SK-N-MC (cell line): ENCODE measurements at regions not wholly inside any gene's neighbourhood (a gene's known extent, or its start where the extent isn't known, plus 50 kb on each side); places are given as distances from the start of the nearest gene placed in this dataset.

Experiments
- EZH2 ChIP-seq: fragments of 200-600 bp; sonication (generic); IDR thresholded peaks from one replicate; pipeline ENCODE4 v1.6.1; 2017; ENCODE audit warnings: antibody characterized with exemption
- POLR2AphosphoS5 ChIP-seq: IDR thresholded peaks from 2 replicates; pipeline ENCODE4 v1.6.1; 2012; ENCODE audit warnings: mild to moderate bottlenecking, low read depth, low read length, borderline replicate concordance

DNA sequence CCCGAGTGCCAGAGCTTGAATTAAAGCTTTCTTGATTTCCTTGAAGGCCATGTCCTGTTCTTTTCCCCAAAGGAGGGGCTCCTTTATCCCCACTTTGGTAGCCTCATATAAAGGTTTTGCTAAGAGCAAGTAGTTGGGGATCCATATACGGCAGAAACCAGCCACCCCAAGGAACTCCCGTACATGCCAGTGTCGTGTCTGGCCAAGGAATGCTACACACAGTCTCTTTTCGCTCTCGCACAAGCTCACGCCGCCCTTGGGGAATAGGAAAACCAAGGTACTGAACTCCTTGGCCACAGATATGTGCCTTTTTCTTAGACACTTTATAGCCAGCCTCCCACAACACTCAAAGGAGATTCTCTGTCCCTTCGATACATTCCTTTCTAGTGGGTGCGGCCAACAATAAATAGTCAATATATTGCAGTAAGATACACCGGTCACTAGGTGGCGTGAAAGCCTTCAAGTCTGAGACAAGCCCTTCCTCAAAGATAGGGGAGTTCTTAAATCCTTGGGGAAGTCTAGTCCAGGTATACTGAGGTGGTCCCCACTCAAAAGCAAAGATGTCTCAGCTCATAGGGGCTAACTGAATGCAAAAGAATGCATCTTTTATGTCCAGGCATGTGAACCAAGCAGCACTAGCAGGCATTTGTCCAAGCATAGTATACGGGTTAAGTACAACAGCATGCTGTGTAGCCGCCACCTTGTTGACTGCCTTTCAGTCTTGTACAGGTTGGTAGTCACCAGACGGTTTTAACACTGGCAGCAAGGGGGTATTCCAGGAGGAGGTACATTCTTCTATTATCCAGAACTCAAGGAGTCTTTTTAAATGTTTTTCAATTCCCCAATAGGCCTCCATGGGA is 57.8 kb upstream of the XAGE1B start:
- TF ChIP-seq EZH2, result no peak
- TF ChIP-seq POLR2AphosphoS5, result no peak
